GM18870 (cell line): ENCODE measurements at regions not wholly inside any gene's neighbourhood (a gene's known extent, or its start where the extent isn't known, plus 50 kb on each side); places are given as distances from the start of the nearest gene placed in this dataset.
"Not testable (repeated sequence)": the region's sequence is repeated elsewhere in the genome, so short reads cannot be mapped to it uniquely, and the experiment has no call there.

Source experiments
- ATAC-seq: cut with Tn5 transposase; IDR thresholded peaks from one replicate; pipeline ENCODE4 v1.9.1; 2021; ENCODE audit warnings: moderate library complexity; ENCODE audit not compliant: unreplicated experiment

GRCh38 chrX:45622042-45622423, 421.4 kb upstream of the DIPK2B start:
- ATAC-seq = peak; percentile 34

- ATAC-seq = peak; percentile 61
Measured at GRCh38 chrX:45621376-45622041, 420.8 kb upstream of the DIPK2B start.

- ATAC-seq = no peak
Measured at GRCh38 chrX:45619290-45619689, 418.6 kb upstream of the DIPK2B start.

- ATAC-seq = not testable (repeated sequence)
Measured at GRCh38 chrX:45615591-45615990, 414.9 kb upstream of the DIPK2B start.

- no peak for ATAC-seq
Measured at GRCh38 chrX:45614853-45615252, 414.2 kb upstream of the DIPK2B start.

GRCh38 chrX:45602151-45602550, 401.5 kb upstream of the DIPK2B start:
- ATAC-seq = no peak

GRCh38 chrX:45601052-45601451, 400.4 kb upstream of the DIPK2B start:
- ATAC-seq = no peak

GRCh38 chrX:45598861-45599260, 398.2 kb upstream of the DIPK2B start:
- no peak for ATAC-seq

- no peak for ATAC-seq
Measured at GRCh38 chrX:45596188-45596808, 395.6 kb upstream of the DIPK2B start.

- ATAC-seq = no peak
Measured at GRCh38 chrX:45592101-45592500, 391.4 kb upstream of the DIPK2B start.

- ATAC-seq = no peak
Measured at GRCh38 chrX:45591650-45592049, 391.0 kb upstream of the DIPK2B start.

- ATAC-seq = no peak
Measured at GRCh38 chrX:45584717-45585116, 384.0 kb upstream of the DIPK2B start.

- no peak for ATAC-seq
Measured at GRCh38 chrX:45577361-45577760, 376.7 kb upstream of the DIPK2B start.

GRCh38 chrX:45571453-45571852, 370.8 kb upstream of the DIPK2B start:
- no peak for ATAC-seq

- no peak for ATAC-seq
Measured at GRCh38 chrX:45566456-45566855, 365.8 kb upstream of the DIPK2B start.

- no peak for ATAC-seq
Measured at GRCh38 chrX:45557387-45557786, 356.7 kb upstream of the DIPK2B start.

GRCh38 chrX:45554736-45555135, 354.1 kb upstream of the DIPK2B start:
- no peak for ATAC-seq

- ATAC-seq = no peak
Measured at GRCh38 chrX:45553417-45553816, 352.7 kb upstream of the DIPK2B start.

GRCh38 chrX:45546697-45547096, 346.0 kb upstream of the DIPK2B start:
- not testable (repeated sequence) for ATAC-seq

GRCh38 chrX:45540181-45540580, 339.5 kb upstream of the DIPK2B start:
- ATAC-seq = no peak

GRCh38 chrX:45537936-45538335, 337.3 kb upstream of the DIPK2B start:
- no peak for ATAC-seq

GRCh38 chrX:45527834-45528233, 327.2 kb upstream of the DIPK2B start:
- no peak for ATAC-seq

- no peak for ATAC-seq
Measured at GRCh38 chrX:45524805-45525204, 324.1 kb upstream of the DIPK2B start.
